H9 (cell line): ENCODE measurements at regions not wholly inside any gene's neighbourhood (a gene's known extent, or its start where the extent isn't known, plus 50 kb on each side); places are given as distances from the start of the nearest gene placed in this dataset.

Source experiments
- DNase-seq: peaks from one replicate; pipeline ENCODE4 v3.0.0-alpha.2; 2017
- H2AFZ ChIP-seq: one replicate; pipeline ENCODE4 v1.6.1; 2013; ENCODE audit warnings: mild to moderate bottlenecking, low read length, control low read depth, moderate library complexity
- H2AK5ac ChIP-seq: 2 replicates; pipeline ENCODE4 v1.6.1; 2013; ENCODE audit warnings: low read length, control low read depth, mixed read lengths; ENCODE audit not compliant: insufficient read length
- H2BK120ac ChIP-seq: one replicate; pipeline ENCODE4 v1.6.1; 2013; ENCODE audit warnings: low read depth, mild to moderate bottlenecking, low read length, control low read depth, inconsistent platforms; ENCODE audit not compliant: poor library complexity, severe bottlenecking
- H2BK12ac ChIP-seq: 2 replicates; pipeline ENCODE4 v1.6.1; 2013; ENCODE audit warnings: low read length, control low read depth, mixed read lengths, low read depth; ENCODE audit not compliant: insufficient read length
- H2BK15ac ChIP-seq: 2 replicates; pipeline ENCODE4 v1.6.1; 2013; ENCODE audit warnings: low read depth, low read length, control low read depth
- H2BK20ac ChIP-seq: one replicate; pipeline ENCODE4 v1.6.1; 2013; ENCODE audit warnings: low read depth, mild to moderate bottlenecking, low read length, control low read depth, inconsistent platforms; ENCODE audit not compliant: poor library complexity, severe bottlenecking
- H2BK5ac ChIP-seq: 2 replicates; pipeline ENCODE4 v1.6.1; 2013; ENCODE audit warnings: low read length, control low read depth, mixed read lengths; ENCODE audit not compliant: insufficient read length
- H3K14ac ChIP-seq: 2 replicates; pipeline ENCODE4 v1.6.1; 2013; ENCODE audit warnings: low read length, control low read depth; ENCODE audit not compliant: insufficient read depth
- H3K18ac ChIP-seq: 2 replicates; pipeline ENCODE4 v1.6.1; 2013; ENCODE audit warnings: low read depth, mild to moderate bottlenecking, mixed read lengths, low read length, control low read depth; ENCODE audit not compliant: insufficient read length
- H3K23ac ChIP-seq: 2 replicates; pipeline ENCODE4 v1.6.1; 2013; ENCODE audit warnings: low read length, control low read depth, mixed read lengths, low read depth; ENCODE audit not compliant: insufficient read length
- H3K23me2 ChIP-seq: 2 replicates; pipeline ENCODE4 v1.6.1; 2013; ENCODE audit warnings: low read depth, mild to moderate bottlenecking, mixed read lengths, low read length, control low read depth; ENCODE audit not compliant: insufficient read length, poor library complexity, severe bottlenecking
- H3K27ac ChIP-seq: 2 replicates; pipeline ENCODE4 v1.5.1; 2013; ENCODE audit warnings: low read length, control low read depth, mixed read lengths, low read depth; ENCODE audit not compliant: insufficient read length
- H3K27me3 ChIP-seq: 2 replicates; pipeline ENCODE4 v1.6.1; 2013; ENCODE audit warnings: low read length, control low read depth, inconsistent platforms; ENCODE audit not compliant: insufficient read depth
- H3K4ac ChIP-seq: 2 replicates; pipeline ENCODE4 v1.6.1; 2013; ENCODE audit warnings: low read depth, mild to moderate bottlenecking, control low read depth, inconsistent platforms, low read length, moderate library complexity
- H3K4me1 ChIP-seq: 2 replicates; pipeline ENCODE4 v1.6.1; 2013; ENCODE audit warnings: low read length, control low read depth, inconsistent platforms; ENCODE audit not compliant: insufficient read depth
- H3K4me2 ChIP-seq: 2 replicates; pipeline ENCODE4 v1.6.1; 2013; ENCODE audit warnings: low read length, control low read depth, mixed read lengths; ENCODE audit not compliant: insufficient read length, insufficient read depth
- H3K56ac ChIP-seq: 2 replicates; pipeline ENCODE4 v1.6.1; 2013; ENCODE audit warnings: low read depth, mild to moderate bottlenecking, mixed read lengths, low read length, control low read depth; ENCODE audit not compliant: insufficient read length
- H3K79me1 ChIP-seq: 2 replicates; pipeline ENCODE4 v1.6.1; 2013; ENCODE audit warnings: low read depth, mild to moderate bottlenecking, moderate library complexity, low read length, control low read depth, inconsistent platforms; ENCODE audit not compliant: insufficient read depth, poor library complexity, severe bottlenecking
- H3K79me2 ChIP-seq: 2 replicates; pipeline ENCODE4 v1.6.1; 2013; ENCODE audit warnings: low read length, control low read depth, inconsistent platforms; ENCODE audit not compliant: insufficient read depth
- H3K9ac ChIP-seq: 2 replicates; pipeline ENCODE4 v1.6.1; 2013; ENCODE audit warnings: low read length, control low read depth, mixed read lengths; ENCODE audit not compliant: insufficient read length; ENCODE audit errors: extremely low read depth
- H3K9me3 ChIP-seq: one replicate; pipeline ENCODE4 v1.6.1; 2013; ENCODE audit warnings: low read depth, low read length, inconsistent platforms; ENCODE audit not compliant: control insufficient read depth
- H3T11ph ChIP-seq: one replicate; pipeline ENCODE4 v1.6.1; 2013; ENCODE audit warnings: mild to moderate bottlenecking, low read length, control low read depth, inconsistent platforms
- H4K20me1 ChIP-seq: one replicate; pipeline ENCODE4 v1.6.1; 2013; ENCODE audit not compliant: control insufficient read depth, insufficient read length, insufficient read depth
- H4K5ac ChIP-seq: 2 replicates; pipeline ENCODE4 v1.6.1; 2013; ENCODE audit warnings: low read depth, mild to moderate bottlenecking, mixed read lengths, low read length, control low read depth; ENCODE audit not compliant: insufficient read length
- H4K8ac ChIP-seq: replicated peaks from 2 replicates; pipeline ENCODE4 v1.6.1; 2013; ENCODE audit warnings: low read length, control low read depth, mixed read lengths, low read depth; ENCODE audit not compliant: insufficient read length
- H4K91ac ChIP-seq: 2 replicates; pipeline ENCODE4 v1.6.1; 2013; ENCODE audit warnings: low read depth, mild to moderate bottlenecking, moderate library complexity, mixed read lengths, low read length, control low read depth; ENCODE audit not compliant: insufficient read length
- H3K27ac Mint-ChIP-seq, 3 experiments: 2 replicates in 2 of 3; 3 replicates in 1 of 3; pipeline ENCODE4 v1.8.0; 2020 to 2021; ENCODE audit warnings: mixed read lengths in 3 of 3, mild to moderate bottlenecking in 1 of 3, moderate library complexity in 1 of 3
- H3K27me3 Mint-ChIP-seq: 2 replicates; pipeline ENCODE4 v1.8.0; 2021; ENCODE audit warnings: low read depth, mild to moderate bottlenecking, moderate library complexity, mixed read lengths
- H3K36me3 Mint-ChIP-seq, 3 experiments: 2 replicates in 2 of 3; 3 replicates in 1 of 3; pipeline ENCODE4 v1.8.0; 2020 to 2021; ENCODE audit warnings: low read depth in 3 of 3, mixed read lengths in 3 of 3; ENCODE audit not compliant: insufficient read depth in 1 of 3
- H3K4me1 Mint-ChIP-seq, 2 experiments: 2 replicates each; pipeline ENCODE4 v1.8.0; 2020; ENCODE audit warnings: mixed read lengths in 2 of 2
- H3K4me3 Mint-ChIP-seq, 2 experiments: 2 replicates in 1 of 2; 3 replicates in 1 of 2; pipeline ENCODE4 v1.8.0; 2020 to 2021; ENCODE audit warnings: mild to moderate bottlenecking in 2 of 2, mixed read lengths in 2 of 2, moderate library complexity in 1 of 2
- H3K9me3 Mint-ChIP-seq, 2 experiments: 2 replicates in 1 of 2; 3 replicates in 1 of 2; pipeline ENCODE4 v1.8.0; 2020; ENCODE audit warnings: mild to moderate bottlenecking in 2 of 2, mixed read lengths in 2 of 2, moderate library complexity in 1 of 2
- WGBS: extraction: QIAGEN DNeasy Blood & Tissue Kit; methylation state at CpG from one replicate; pipeline ENCODE4 v1.1.7; 2013; ENCODE audit warnings: missing lambda C conversion rate, low lambda C conversion rate, mixed read lengths; ENCODE audit not compliant: insufficient read length; ENCODE audit errors: extremely low coverage; 5-methylcytosine and 5-hydroxymethylcytosine counted together
- TF ChIP-seq, protein P1 (sequence below): fragments of 200-600 bp; sonication (generic); conservative IDR thresholded peaks from 3 replicates; pipeline ENCODE4 v1.8.0; 2021; ENCODE audit warnings: antibody characterized with exemption, mild to moderate bottlenecking

DNA sequence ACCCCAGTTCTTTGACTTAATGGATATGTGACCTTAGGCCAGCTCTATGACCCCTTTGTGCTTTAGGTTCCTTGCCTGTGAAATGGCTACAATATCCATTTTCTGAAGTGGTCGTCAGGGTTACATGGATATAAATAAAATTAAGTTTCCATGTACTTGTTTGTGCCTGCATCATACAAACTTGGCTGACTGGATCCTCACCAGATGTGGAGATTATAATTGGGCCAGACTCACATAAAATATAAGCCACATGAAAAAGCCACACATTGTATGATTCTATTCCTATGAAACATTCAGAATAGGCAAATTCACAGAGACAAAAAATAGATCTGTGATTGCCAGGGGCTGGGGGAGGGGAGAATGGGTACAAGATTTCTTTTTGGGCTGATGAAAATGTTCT is 100.9 kb upstream of the USP47 start:
- Histone ChIP-seq H4K91ac (no peak overlapping the region), H3K23me2 (no peaks in the 10 kb centered on the region), H4K20me1 (no peaks in the 10 kb centered on the region), H2BK120ac (no peak overlapping the region), H4K5ac (no peak overlapping the region), H2BK20ac (no peak overlapping the region), H2AFZ (no peak overlapping the region), H3K4me1 (peaks cover under 1% of the 10 kb centered on the region; the same call in 1 of the 2 replicates), H2BK15ac (no peak overlapping the region), H3K79me1 (no peaks in the 10 kb centered on the region), H3K56ac (no peak overlapping the region), H3K27ac (no peak overlapping the region), H3K9ac (no peak overlapping the region), H2BK12ac (no peak overlapping the region), H4K8ac (no peak overlapping the region), H3K4me2 (no peak overlapping the region), H2AK5ac (no peak overlapping the region), H3K18ac (no peak overlapping the region), H3K14ac (no peak overlapping the region), H2BK5ac (no peak overlapping the region), H3T11ph (no peak overlapping the region), H3K9me3 (no peaks in the 10 kb centered on the region), H3K23ac (no peak overlapping the region), H3K27me3 (no peaks in the 10 kb centered on the region), H3K79me2 (no peaks in the 10 kb centered on the region), H3K4ac (no peak overlapping the region)
- H3K27ac Mint-ChIP-seq = no peak overlapping the region
- no peaks in the 10 kb centered on the region for H3K9me3 Mint-ChIP-seq
- no peak overlapping the region for H3K4me3 Mint-ChIP-seq
- no CpG with 5 or more reads among the region's 1 CpG for WGBS
- TF ChIP-seq, protein P1, sequence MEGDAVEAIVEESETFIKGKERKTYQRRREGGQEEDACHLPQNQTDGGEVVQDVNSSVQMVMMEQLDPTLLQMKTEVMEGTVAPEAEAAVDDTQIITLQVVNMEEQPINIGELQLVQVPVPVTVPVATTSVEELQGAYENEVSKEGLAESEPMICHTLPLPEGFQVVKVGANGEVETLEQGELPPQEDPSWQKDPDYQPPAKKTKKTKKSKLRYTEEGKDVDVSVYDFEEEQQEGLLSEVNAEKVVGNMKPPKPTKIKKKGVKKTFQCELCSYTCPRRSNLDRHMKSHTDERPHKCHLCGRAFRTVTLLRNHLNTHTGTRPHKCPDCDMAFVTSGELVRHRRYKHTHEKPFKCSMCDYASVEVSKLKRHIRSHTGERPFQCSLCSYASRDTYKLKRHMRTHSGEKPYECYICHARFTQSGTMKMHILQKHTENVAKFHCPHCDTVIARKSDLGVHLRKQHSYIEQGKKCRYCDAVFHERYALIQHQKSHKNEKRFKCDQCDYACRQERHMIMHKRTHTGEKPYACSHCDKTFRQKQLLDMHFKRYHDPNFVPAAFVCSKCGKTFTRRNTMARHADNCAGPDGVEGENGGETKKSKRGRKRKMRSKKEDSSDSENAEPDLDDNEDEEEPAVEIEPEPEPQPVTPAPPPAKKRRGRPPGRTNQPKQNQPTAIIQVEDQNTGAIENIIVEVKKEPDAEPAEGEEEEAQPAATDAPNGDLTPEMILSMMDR = no peak
- H3K4me1 Mint-ChIP-seq = peaks cover 6 to 7% of the 10 kb centered on the region in 2 experiments
- no peak for DNase-seq
- no peaks in the 10 kb centered on the region for H3K27me3 Mint-ChIP-seq
- H3K36me3 Mint-ChIP-seq = no peaks in the 10 kb centered on the region
